Uterus (tissue), 2 donors: ENCODE measurements at regions not wholly inside any gene's neighbourhood (a gene's known extent, or its start where the extent isn't known, plus 50 kb on each side); places are given as distances from the start of the nearest gene placed in this dataset.

Experiments
- POLR2A ChIP-seq, 2 donors: fragments of 450-650 bp; IDR thresholded peaks; one replicate each; pipeline ENCODE4 v1.6.1; 2016; ENCODE audit warnings: antibody characterized with exemption in 2 of 2, mild to moderate bottlenecking in 1 of 2, moderate library complexity in 1 of 2
- TF ChIP-seq, protein P1 (sequence below), 4 experiments: fragments of 200-600 bp in 2 of 4; fragments of 450-650 bp in 2 of 4; sonication (generic) in 2 of 4; IDR thresholded peaks; one replicate each; pipeline ENCODE4 v1.5.1; 2016 to 2019; ENCODE audit warnings: antibody characterized with exemption in 4 of 4, mild to moderate bottlenecking in 2 of 4, moderate library complexity in 1 of 4

DNA sequence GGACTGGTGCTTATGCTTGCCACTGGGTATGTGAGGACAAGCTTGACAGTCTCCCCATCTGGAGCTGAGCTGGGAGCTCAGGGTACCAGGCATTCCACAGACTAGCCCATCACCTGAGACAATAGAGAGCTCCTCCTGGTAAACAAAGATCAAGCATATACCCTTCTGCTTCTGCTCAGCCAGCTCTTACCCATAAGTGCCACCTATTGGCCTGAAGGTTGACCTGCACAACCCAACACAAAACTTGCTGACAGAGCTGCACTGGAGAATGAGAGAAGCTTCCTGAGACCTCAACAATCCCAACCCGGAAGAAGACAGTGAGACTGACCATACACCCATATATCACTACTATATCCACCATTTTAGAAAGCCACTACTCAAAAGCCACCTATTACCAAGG is 1049.2 kb upstream of the INTU start:
- TF ChIP-seq POLR2A (IDR thresholded peaks at IDR 0.05) = no peak
- TF ChIP-seq, protein P1, sequence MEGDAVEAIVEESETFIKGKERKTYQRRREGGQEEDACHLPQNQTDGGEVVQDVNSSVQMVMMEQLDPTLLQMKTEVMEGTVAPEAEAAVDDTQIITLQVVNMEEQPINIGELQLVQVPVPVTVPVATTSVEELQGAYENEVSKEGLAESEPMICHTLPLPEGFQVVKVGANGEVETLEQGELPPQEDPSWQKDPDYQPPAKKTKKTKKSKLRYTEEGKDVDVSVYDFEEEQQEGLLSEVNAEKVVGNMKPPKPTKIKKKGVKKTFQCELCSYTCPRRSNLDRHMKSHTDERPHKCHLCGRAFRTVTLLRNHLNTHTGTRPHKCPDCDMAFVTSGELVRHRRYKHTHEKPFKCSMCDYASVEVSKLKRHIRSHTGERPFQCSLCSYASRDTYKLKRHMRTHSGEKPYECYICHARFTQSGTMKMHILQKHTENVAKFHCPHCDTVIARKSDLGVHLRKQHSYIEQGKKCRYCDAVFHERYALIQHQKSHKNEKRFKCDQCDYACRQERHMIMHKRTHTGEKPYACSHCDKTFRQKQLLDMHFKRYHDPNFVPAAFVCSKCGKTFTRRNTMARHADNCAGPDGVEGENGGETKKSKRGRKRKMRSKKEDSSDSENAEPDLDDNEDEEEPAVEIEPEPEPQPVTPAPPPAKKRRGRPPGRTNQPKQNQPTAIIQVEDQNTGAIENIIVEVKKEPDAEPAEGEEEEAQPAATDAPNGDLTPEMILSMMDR (IDR thresholded peaks at IDR 0.05) = no peak
